ENCODE measurements at regions not wholly inside any gene's neighbourhood (a gene's known extent, or its start where the extent isn't known, plus 50 kb on each side); places are given as distances from the start of the nearest gene placed in this dataset.
"Not testable (repeated sequence)": the region's sequence is repeated elsewhere in the genome, so short reads cannot be mapped to it uniquely, and the experiment has no call there.

DNA sequence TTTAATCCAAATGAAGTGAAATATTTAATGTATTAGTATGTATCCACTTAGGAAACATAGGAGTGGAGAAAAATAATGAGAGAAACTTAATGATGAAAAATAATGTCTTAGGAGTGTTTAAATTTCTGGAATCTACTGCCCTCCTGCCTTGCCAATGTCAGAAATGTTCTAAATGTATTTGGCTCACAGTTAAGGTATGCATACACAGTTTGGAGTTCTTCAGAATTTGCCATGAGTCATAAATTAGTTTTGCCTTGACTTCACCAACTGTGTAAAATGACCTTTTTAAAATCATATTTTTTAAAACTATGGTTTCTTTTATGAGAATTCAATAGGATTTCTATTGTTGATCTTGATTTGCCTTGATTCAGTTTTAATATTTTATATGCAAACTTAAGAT is 191.7 kb upstream of the HSF2 start:
- no peak for DNase-seq (ENCODE audit: extremely low read depth in 1 of 11, low read depth in 9 of 11, low spot score in 4 of 11)

DNA sequence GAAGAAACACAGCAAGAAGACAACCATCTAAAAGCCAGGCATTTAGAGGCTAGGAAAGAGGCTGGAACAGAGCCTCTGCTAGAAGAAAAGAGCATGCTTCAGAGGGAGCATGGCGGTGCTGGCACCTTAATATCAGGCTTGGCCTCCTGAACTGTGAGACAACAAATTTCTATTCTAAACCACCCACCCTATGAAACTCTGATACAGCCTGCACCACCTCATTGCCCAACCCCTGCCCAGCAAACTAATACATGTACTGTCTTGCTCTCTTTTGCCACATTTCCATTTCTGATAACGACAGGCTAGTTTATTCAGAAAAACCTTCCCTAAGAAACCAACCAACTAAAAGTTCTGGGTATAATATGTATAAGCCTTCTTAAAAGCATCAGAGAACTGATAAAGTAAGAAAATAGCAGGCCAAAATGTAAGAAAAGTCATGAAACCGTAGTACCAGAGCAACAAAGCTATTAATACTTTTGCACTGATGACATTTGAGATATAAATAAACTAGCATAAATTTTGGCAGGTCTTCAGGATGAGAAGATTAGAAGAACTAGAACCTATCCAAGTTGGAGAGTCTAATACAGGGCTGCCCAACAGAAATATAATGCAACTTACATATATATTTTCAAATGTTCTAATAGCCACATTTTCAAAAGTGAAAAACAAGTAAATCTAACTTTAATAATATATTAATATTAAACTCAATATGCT is 184.7 kb upstream of the HSF2 start:
- DNase-seq (ENCODE audit: extremely low read depth in 1 of 11, low read depth in 9 of 11, low spot score in 4 of 11): no peak

DNA sequence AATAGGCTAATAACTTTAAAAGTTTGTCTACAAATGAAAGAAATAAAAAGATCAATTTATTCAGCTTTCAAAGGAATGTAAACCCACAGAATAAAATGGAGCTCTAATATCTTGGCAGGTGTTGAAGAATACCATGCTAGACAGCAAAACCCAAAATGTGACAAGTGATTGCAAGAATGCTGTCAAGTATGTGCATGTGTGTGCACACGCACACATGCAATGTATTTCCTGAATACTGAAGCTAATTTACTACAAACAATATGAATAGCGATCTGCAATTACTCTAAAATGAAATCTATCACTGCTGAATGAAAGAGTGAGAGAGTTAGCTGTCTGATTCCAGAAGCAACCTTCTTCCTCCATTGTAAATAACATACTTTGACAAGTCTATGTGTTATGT is 179.2 kb upstream of the HSF2 start:
- DNase-seq (ENCODE audit: extremely low read depth in 1 of 11, low read depth in 9 of 11, low spot score in 4 of 11): no peak

DNA sequence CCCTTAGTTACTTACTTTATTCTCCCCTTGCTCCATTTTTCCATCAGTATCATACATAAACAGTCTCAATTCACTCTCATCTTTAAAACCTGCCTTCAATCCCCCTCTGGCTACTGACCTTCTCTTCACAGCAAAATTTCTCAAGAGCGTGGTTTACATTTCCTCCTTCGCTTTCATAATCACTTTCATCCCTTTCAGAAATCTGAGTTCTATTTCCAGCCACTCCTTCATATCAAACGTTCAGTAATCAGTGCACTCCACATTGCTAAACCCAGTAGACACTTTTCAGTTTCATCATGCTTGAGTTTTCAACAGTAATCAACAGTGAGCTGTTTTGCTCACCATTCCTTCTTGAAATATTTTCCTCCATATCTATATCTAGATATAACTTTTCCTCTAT is 176.7 kb upstream of the HSF2 start:
- no peak for DNase-seq (ENCODE audit: extremely low read depth in 1 of 11, low read depth in 9 of 11, low spot score in 4 of 11)

GRCh38 chr6:122223251-122223650 is 176.2 kb upstream of the HSF2 start:
- DNase-seq (ENCODE audit: extremely low read depth in 1 of 11, low read depth in 9 of 11, low spot score in 4 of 11): no peak

DNA sequence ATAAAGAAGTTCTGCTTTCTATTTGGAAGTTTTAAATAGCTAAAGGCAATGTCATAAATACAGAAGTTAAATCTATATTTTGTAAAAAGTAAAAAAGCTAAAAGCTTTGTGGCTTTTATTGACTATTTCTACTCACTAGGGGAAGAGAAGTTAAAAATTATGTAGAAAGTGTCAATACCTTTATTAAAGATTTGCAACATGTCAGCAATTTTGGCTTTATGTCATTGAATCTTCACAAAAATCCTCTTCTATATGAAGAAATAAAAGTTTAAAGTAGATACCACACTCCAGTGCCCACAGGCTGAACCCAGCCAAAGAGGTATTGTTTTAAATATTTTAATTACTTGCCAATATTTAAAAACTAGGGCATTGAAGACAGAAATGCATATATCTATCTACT is 160.6 kb upstream of the HSF2 start:
- no peak for DNase-seq (ENCODE audit: extremely low read depth in 1 of 11, low read depth in 9 of 11, low spot score in 4 of 11)

GRCh38 chr6:122246906-122247658 is 152.4 kb upstream of the HSF2 start:
- no peak for DNase-seq (ENCODE audit: extremely low read depth in 1 of 11, low read depth in 9 of 11, low spot score in 4 of 11)

DNA sequence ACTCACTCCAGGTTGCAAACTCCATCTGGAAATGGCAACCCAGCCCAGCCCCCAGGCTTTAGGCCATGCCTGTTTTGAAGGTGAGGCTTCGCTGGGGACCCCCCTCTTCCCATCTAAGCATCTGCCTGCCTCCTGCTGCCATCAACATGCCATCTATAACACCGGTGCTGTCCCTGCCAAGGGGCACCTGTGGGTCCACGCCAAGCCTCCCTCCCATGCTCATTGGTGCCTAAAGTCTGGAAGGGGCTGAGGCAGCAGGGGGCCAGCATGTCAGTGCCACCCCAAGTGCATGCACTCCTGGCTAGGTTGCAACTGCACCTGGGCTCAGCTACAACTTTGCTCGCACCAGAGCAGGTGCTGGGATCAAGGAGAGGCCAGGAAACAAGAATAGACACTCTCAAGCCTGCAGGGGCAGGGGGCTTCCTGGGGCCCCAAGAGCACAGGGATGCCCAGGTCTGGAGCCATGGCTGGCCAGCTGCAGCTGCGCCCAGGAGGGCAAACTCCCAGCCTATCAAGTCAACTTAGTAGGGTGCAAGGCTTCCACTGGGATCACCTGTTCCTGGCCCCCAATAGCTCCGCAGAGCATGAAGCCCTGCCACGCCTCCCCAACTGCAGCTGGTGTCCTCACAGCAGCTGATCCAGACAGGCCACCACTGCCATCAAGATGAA is 151.3 kb upstream of the HSF2 start:
- no peak for DNase-seq (ENCODE audit: extremely low read depth in 1 of 11, low read depth in 9 of 11, low spot score in 4 of 11)

GRCh38 chr6:122248844-122249243 is 150.6 kb upstream of the HSF2 start:
- no peak for DNase-seq (ENCODE audit: extremely low read depth in 1 of 11, low read depth in 9 of 11, low spot score in 4 of 11)

DNA sequence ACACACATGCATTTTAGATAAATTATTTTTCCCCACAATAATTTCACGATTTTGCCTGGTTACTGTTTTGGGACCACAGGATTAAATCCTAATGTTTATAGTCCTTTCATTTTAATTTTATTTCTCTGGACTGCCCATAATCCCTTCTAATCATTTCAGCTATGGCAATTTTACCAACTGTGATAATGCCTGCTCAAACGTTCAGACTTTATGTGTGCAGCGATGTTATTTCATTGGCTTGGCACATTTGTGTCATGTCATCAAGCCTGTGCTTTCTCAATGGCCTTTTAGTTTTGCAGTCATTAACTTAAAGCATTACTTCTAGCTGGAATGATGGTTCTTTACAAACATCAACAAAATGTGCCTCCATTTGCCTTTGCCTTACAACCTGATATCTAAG is 140.6 kb upstream of the HSF2 start:
- no peak for DNase-seq (ENCODE audit: extremely low read depth in 1 of 11, low read depth in 9 of 11, low spot score in 4 of 11)

GRCh38 chr6:122264557-122264956 is 134.9 kb upstream of the HSF2 start:
- no peak for DNase-seq (ENCODE audit: extremely low read depth in 1 of 11, low read depth in 9 of 11, low spot score in 4 of 11)

GRCh38 chr6:122265755-122266154 is 133.7 kb upstream of the HSF2 start:
- no peak for DNase-seq (ENCODE audit: extremely low read depth in 1 of 11, low read depth in 9 of 11, low spot score in 4 of 11)

- no peak for DNase-seq (ENCODE audit: extremely low read depth in 1 of 11, low read depth in 9 of 11, low spot score in 4 of 11)
Observed at GRCh38 chr6:122268394-122268793, 131.1 kb upstream of the HSF2 start.

DNA sequence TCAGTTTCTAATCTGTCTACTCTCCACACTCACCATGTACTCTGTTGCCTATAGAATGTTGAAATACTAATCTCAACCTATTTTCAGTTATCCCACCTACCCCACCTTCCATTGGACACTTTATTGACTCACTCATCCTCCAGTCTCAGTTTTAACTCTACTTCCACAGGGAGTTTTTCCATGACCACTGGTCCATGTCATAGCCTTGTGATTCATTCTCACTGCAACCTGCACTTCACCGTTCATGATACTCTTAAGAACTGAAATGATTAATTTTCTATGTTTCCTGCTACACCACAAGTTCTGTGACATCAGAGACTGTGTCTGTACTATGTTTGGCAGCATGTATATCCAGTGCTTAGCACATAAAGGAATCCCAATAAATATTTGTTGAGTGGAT is 122.8 kb upstream of the HSF2 start:
- no peak for DNase-seq (ENCODE audit: extremely low read depth in 1 of 11, low read depth in 9 of 11, low spot score in 4 of 11)

GRCh38 chr6:122280105-122281021 is 119.1 kb upstream of the HSF2 start:
- DNase-seq (ENCODE audit: extremely low read depth in 1 of 11, low read depth in 9 of 11, low spot score in 4 of 11): not testable (repeated sequence)

GRCh38 chr6:122283884-122284283 is 115.6 kb upstream of the HSF2 start:
- no peak for DNase-seq (ENCODE audit: extremely low read depth in 1 of 11, low read depth in 9 of 11, low spot score in 4 of 11)

GRCh38 chr6:122284848-122285247 is 114.6 kb upstream of the HSF2 start:
- no peak for DNase-seq (ENCODE audit: extremely low read depth in 1 of 11, low read depth in 9 of 11, low spot score in 4 of 11)

DNA sequence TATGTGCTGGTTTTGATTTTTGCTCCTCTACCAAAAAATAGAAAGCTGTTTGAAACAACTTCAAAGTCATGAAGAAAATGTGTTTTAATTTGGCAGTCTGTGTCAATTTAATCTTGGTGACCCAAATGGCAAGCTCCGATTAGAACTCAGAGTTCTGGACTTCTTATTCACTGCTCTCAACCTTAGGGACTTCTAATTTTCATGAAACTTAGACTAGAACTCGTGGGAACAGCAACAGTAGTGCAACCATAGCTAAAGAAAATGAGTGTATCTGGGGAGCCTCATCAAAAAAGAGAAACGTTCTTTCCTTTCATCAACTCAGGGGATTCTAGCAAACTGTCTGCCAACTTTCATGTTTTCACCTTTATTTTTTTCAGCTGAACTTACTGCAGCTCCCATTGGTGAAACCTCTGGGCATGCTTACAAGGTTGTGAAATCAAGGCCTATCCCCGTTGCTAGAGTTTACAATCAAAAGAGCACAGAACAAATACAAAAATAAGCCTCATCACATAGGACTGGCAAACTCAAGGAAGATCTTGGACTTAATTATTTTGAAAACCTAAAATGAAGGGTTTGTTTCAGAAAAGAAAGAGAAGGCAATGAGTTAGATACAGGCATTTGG is 114.0 kb upstream of the HSF2 start:
- DNase-seq (ENCODE audit: extremely low read depth in 1 of 11, low read depth in 9 of 11, low spot score in 4 of 11): no peak

DNA sequence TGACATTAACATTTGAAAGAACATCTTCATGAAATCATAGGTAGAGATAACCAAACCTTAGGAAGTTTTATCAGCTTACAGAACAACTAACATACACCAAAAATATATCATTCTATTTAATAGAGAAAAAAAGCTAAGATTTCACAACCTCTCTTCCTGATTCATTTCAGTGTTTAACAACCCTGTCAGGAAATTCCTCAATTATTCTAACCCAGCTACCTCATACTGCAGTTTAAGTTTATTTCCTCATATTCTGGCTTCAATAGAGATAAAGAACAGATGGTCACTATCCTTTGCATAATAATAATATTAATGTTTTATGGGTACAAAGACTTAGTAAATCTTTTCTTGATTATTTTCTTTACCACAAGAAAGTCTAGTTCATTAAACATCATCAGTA is 112.9 kb upstream of the HSF2 start:
- DNase-seq (ENCODE audit: extremely low read depth in 1 of 11, low read depth in 9 of 11, low spot score in 4 of 11): no peak

All from renal cortex interstitium (tissue), 11 donors.